OCI-LY1 (cell line): ENCODE measurements at regions not wholly inside any gene's neighbourhood (a gene's known extent, or its start where the extent isn't known, plus 50 kb on each side); places are given as distances from the start of the nearest gene placed in this dataset.

Experiments
- CTCF ChIP-seq: fragments of 200-600 bp; sonication (generic), shearing (Covaris generic); IDR thresholded peaks from 2 replicates; pipeline ENCODE4 v1.5.1; 2017; ENCODE audit warnings: mild to moderate bottlenecking, antibody characterized with exemption, low read length, moderate library complexity, mixed read lengths
- EZH2 ChIP-seq: fragments of 200-600 bp; sonication (generic), shearing (Covaris generic); IDR thresholded peaks from 2 replicates; pipeline ENCODE4 v1.8.0; 2017; ENCODE audit warnings: borderline replicate concordance, mixed run types, mild to moderate bottlenecking, antibody characterized with exemption, low read length, moderate library complexity, mixed read lengths

GRCh38 chr4:15168759-15169158 lies 166.5 kb downstream of the CPEB2 start:
- no peak for TF ChIP-seq CTCF
- no peak for TF ChIP-seq EZH2
